ENCODE measurements at regions not wholly inside any gene's neighbourhood (a gene's known extent, or its start where the extent isn't known, plus 50 kb on each side); places are given as distances from the start of the nearest gene placed in this dataset.
A peak's percentile ranks its signal among the peaks of the same experiment; 100 is the strongest.

GRCh38 chr11:23976841-23977271, 520.0 kb upstream of the LUZP2 start:
- TF ChIP-seq, protein P1, sequence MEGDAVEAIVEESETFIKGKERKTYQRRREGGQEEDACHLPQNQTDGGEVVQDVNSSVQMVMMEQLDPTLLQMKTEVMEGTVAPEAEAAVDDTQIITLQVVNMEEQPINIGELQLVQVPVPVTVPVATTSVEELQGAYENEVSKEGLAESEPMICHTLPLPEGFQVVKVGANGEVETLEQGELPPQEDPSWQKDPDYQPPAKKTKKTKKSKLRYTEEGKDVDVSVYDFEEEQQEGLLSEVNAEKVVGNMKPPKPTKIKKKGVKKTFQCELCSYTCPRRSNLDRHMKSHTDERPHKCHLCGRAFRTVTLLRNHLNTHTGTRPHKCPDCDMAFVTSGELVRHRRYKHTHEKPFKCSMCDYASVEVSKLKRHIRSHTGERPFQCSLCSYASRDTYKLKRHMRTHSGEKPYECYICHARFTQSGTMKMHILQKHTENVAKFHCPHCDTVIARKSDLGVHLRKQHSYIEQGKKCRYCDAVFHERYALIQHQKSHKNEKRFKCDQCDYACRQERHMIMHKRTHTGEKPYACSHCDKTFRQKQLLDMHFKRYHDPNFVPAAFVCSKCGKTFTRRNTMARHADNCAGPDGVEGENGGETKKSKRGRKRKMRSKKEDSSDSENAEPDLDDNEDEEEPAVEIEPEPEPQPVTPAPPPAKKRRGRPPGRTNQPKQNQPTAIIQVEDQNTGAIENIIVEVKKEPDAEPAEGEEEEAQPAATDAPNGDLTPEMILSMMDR (IDR thresholded peaks at IDR 0.05) = no peak
- no peak for TF ChIP-seq POLR2A (IDR thresholded peaks at IDR 0.05)
- no peak overlapping the region for H3K4me3 ChIP-seq
- no peaks in the 10 kb centered on the region for H3K9me3 ChIP-seq
- no peaks in the 10 kb centered on the region for H3K36me3 ChIP-seq
- DNase-seq = no peak
- H3K4me1 ChIP-seq = no peaks in the 10 kb centered on the region
- no peak overlapping the region for H3K27ac ChIP-seq
- H3K27me3 ChIP-seq = no peaks in the 10 kb centered on the region

- Histone ChIP-seq H3K36me3 (no peaks in the 10 kb centered on the region), H3K4me3 (no peak overlapping the region), H3K4me1 (no peaks in the 10 kb centered on the region), H3K27me3 (no peaks in the 10 kb centered on the region), H3K9me3 (no peaks in the 10 kb centered on the region), H3K27ac (no peak overlapping the region)
- no peak for DNase-seq
- TF ChIP-seq POLR2A (IDR thresholded peaks at IDR 0.05) = no peak
- TF ChIP-seq, protein P1 (IDR thresholded peaks at IDR 0.05) = no peak
These were observed 508.4 kb upstream of the LUZP2 start for GRCh38 chr11:23988381-23989006.

DNA sequence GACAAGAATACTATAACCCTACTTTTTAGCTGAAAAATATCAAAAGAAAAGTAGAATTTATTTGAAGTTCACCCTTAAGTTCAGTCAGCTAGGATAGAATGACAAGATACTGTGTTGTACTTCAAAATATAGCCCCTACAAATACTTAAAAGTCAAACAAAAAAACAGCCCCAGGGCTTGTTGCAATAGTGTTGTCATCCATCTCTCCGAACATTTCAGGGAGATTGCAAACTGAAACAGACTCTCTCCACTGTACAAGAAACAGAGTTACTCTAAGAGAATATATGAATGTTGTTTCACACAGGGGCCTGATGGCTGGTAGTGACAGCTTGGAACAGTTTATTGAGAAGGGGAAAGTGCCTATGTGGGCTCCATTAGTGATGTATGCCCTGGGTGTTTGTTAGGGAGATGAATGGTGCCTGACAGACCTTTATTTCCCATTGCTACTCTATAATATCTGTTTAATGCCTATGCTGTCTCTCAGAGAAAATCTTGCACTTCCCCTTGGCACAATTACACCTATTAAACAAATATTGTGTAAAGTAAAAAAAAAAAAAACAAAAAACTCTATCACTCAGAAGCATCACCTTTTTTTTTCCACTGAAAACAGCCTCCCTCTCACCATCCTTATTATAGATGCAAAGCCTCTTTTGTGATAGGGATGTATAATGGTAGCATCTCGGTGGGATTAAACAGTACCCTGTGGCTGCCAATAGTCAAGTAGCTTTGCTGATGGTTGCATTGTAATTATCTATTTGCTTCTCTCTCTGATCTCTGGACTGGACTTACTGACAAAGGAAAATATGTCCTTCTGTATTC, 506.3 kb upstream of the LUZP2 start:
- H3K4me3 ChIP-seq = no peak overlapping the region
- TF ChIP-seq, protein P1 (IDR thresholded peaks at IDR 0.05) = no peak
- no peak for TF ChIP-seq POLR2A (IDR thresholded peaks at IDR 0.05)
- H3K27me3 ChIP-seq = no peaks in the 10 kb centered on the region
- H3K4me1 ChIP-seq = no peaks in the 10 kb centered on the region
- DNase-seq = no peak
- H3K27ac ChIP-seq = no peak overlapping the region
- H3K36me3 ChIP-seq = no peaks in the 10 kb centered on the region
- no peaks in the 10 kb centered on the region for H3K9me3 ChIP-seq

- TF ChIP-seq, protein P1 (IDR thresholded peaks at IDR 0.05) = no peak
- no peak for TF ChIP-seq POLR2A (IDR thresholded peaks at IDR 0.05)
- Histone ChIP-seq H3K36me3 (no peaks in the 10 kb centered on the region), H3K27me3 (no peaks in the 10 kb centered on the region), H3K4me1 (no peaks in the 10 kb centered on the region), H3K4me3 (no peak overlapping the region), H3K9me3 (no peaks in the 10 kb centered on the region), H3K27ac (no peak overlapping the region)
- no peak for DNase-seq
These were observed 505.7 kb upstream of the LUZP2 start for GRCh38 chr11:23991165-23991539.

- DNase-seq = no peak
- Histone ChIP-seq H3K36me3 (no peaks in the 10 kb centered on the region), H3K4me1 (no peaks in the 10 kb centered on the region), H3K27ac (peak overlapping the region in 1 of 4 donors; percentile 34), H3K4me3 (no peak overlapping the region), H3K9me3 (no peaks in the 10 kb centered on the region), H3K27me3 (no peaks in the 10 kb centered on the region)
- TF ChIP-seq, protein P1 (IDR thresholded peaks at IDR 0.05) = no peak
- no peak for TF ChIP-seq POLR2A (IDR thresholded peaks at IDR 0.05)
These were observed 501.0 kb upstream of the LUZP2 start for GRCh38 chr11:23995891-23996290.
